Fibroblast of pulmonary artery (primary cell): ENCODE measurements at regions not wholly inside any gene's neighbourhood (a gene's known extent, or its start where the extent isn't known, plus 50 kb on each side); places are given as distances from the start of the nearest gene placed in this dataset.

Experiments used
- DNase-seq: peaks from one replicate; pipeline ENCODE4 v3.0.0-alpha.2; 2010; ENCODE audit warnings: low read depth
- H3K4me3 ChIP-seq: replicated peaks from 2 replicates; pipeline ENCODE4 v1.5.1; 2011; ENCODE audit warnings: low read depth, mild to moderate bottlenecking, control low read depth, low read length, moderate library complexity
- CTCF ChIP-seq: IDR thresholded peaks from 2 replicates; pipeline ENCODE4 v1.5.1; 2011; ENCODE audit warnings: mild to moderate bottlenecking, control low read depth, low read length, inconsistent platforms; ENCODE audit errors: missing control alignments

GRCh38 chr4:14337892-14338584 lies 664.2 kb upstream of the CPEB2 start:
- H3K4me3 ChIP-seq = no peak overlapping the region
- peak; percentile 15 for DNase-seq
- TF ChIP-seq CTCF = no peak

GRCh38 chr4:14338585-14339265 lies 663.6 kb upstream of the CPEB2 start:
- no peak for DNase-seq

GRCh38 chr4:14339715-14340114 lies 662.6 kb upstream of the CPEB2 start:
- no peak for DNase-seq
- no peak for TF ChIP-seq CTCF
- no peak overlapping the region for H3K4me3 ChIP-seq

More at GRCh38 chr4:14338585-14339265, 663.6 kb upstream of the CPEB2 start:
- TF ChIP-seq CTCF = no peak
- H3K4me3 ChIP-seq = no peak overlapping the region

GRCh38 chr4:14340321-14340720 lies 662.0 kb upstream of the CPEB2 start:
- DNase-seq = no peak
- TF ChIP-seq CTCF = no peak
- no peak overlapping the region for H3K4me3 ChIP-seq

GRCh38 chr4:14343961-14344360 lies 658.3 kb upstream of the CPEB2 start:
- no peak overlapping the region for H3K4me3 ChIP-seq
- TF ChIP-seq CTCF = no peak
- DNase-seq = no peak

- TF ChIP-seq CTCF = no peak
- H3K4me3 ChIP-seq = no peak overlapping the region
- peak; percentile 39 for DNase-seq
Observed at GRCh38 chr4:14345356-14345775, 656.9 kb upstream of the CPEB2 start.

GRCh38 chr4:14347526-14347925 lies 654.8 kb upstream of the CPEB2 start:
- no peak for DNase-seq
- H3K4me3 ChIP-seq = no peak overlapping the region
- TF ChIP-seq CTCF = no peak
